Smooth muscle cell (in vitro differentiated cells): ENCODE measurements at regions not wholly inside any gene's neighbourhood (a gene's known extent, or its start where the extent isn't known, plus 50 kb on each side); places are given as distances from the start of the nearest gene placed in this dataset.

ENCODE experiments used
- DNase-seq: peaks from one replicate; lab custom pipeline; 2025; ENCODE audit not compliant: unreplicated experiment; lab: John Stamatoyannopoulos, UW
- H2AFZ ChIP-seq: fragments of 200-600 bp; sonication (generic); 2 replicates; pipeline ENCODE4 v1.6.0; 2016; ENCODE audit warnings: antibody characterized with exemption, low read depth, mild to moderate bottlenecking
- H3F3A ChIP-seq: fragments of 200-600 bp; sonication (generic); 2 replicates; pipeline ENCODE4 v1.6.0; 2017; ENCODE audit warnings: antibody characterized with exemption, low read depth
- H3K27ac ChIP-seq: fragments of 200-600 bp; sonication (generic); 2 replicates; pipeline ENCODE4 v1.5.1; 2016; ENCODE audit warnings: low read depth, mild to moderate bottlenecking
- H3K27me3 ChIP-seq: fragments of 200-600 bp; sonication (generic); 2 replicates; pipeline ENCODE4 v1.6.1; 2016; ENCODE audit warnings: low read depth, mild to moderate bottlenecking
- H3K36me3 ChIP-seq: fragments of 200-600 bp; sonication (generic); 2 replicates; pipeline ENCODE4 v1.5.1; 2016; ENCODE audit warnings: low read depth
- H3K4me1 ChIP-seq: fragments of 200-600 bp; sonication (generic); 2 replicates; pipeline ENCODE4 v1.5.1; 2016; ENCODE audit warnings: low read depth
- H3K4me2 ChIP-seq: fragments of 200-600 bp; sonication (generic); 2 replicates; pipeline ENCODE4 v1.6.0; 2016; ENCODE audit warnings: mild to moderate bottlenecking
- H3K4me3 ChIP-seq: fragments of 200-600 bp; sonication (generic); 2 replicates; pipeline ENCODE4 v1.5.1; 2016; ENCODE audit warnings: mild to moderate bottlenecking
- H3K79me2 ChIP-seq: fragments of 200-600 bp; sonication (generic); 2 replicates; pipeline ENCODE4 v1.6.0; 2016; ENCODE audit warnings: low read depth, mild to moderate bottlenecking
- H3K9ac ChIP-seq: fragments of 200-600 bp; sonication (generic); 2 replicates; pipeline ENCODE4 v1.6.0; 2016; ENCODE audit warnings: low read depth
- H3K9me3 ChIP-seq: fragments of 200-600 bp; sonication (generic); replicated peaks from 2 replicates; pipeline ENCODE4 v1.5.1; 2016; ENCODE audit warnings: low read depth
- H4K20me1 ChIP-seq: fragments of 200-600 bp; sonication (generic); 2 replicates; pipeline ENCODE4 v1.6.0; 2016; ENCODE audit warnings: low read depth
- WGBS: methylation state at CpG from one replicate; pipeline ENCODE4 v1.1.7; 2016; ENCODE audit warnings: low lambda C conversion rate; 5-methylcytosine and 5-hydroxymethylcytosine counted together
- TF ChIP-seq, protein P1 (sequence below): fragments of 200-600 bp; sonication (generic); IDR thresholded peaks from 2 replicates; pipeline ENCODE4 v1.5.1; 2017; ENCODE audit warnings: borderline replicate concordance, mild to moderate bottlenecking, antibody characterized with exemption; ENCODE audit not compliant: insufficient read depth, poor library complexity, severe bottlenecking

DNA sequence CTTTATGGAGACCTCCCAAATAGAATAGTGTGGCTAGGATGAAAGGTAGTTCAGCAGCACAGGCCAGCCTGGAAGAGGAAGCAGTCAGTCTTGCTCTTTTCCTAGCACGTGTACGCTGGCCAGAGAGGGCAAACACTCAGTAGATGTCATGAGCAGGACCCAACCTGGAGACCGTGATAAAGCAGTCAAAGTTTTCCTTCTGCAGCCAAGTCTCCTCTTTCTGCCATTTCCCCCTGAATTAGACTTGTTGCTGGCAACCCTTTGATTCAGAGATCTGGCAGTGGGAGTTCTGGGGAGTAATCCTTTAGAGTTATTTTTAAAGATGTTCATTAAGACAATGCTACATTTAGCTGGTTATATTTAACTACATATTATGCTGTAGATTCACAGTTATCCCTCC is 183.7 kb downstream of the EXOC5 start:
- no peaks in the 10 kb centered on the region for H3K27me3 ChIP-seq
- TF ChIP-seq, protein P1, sequence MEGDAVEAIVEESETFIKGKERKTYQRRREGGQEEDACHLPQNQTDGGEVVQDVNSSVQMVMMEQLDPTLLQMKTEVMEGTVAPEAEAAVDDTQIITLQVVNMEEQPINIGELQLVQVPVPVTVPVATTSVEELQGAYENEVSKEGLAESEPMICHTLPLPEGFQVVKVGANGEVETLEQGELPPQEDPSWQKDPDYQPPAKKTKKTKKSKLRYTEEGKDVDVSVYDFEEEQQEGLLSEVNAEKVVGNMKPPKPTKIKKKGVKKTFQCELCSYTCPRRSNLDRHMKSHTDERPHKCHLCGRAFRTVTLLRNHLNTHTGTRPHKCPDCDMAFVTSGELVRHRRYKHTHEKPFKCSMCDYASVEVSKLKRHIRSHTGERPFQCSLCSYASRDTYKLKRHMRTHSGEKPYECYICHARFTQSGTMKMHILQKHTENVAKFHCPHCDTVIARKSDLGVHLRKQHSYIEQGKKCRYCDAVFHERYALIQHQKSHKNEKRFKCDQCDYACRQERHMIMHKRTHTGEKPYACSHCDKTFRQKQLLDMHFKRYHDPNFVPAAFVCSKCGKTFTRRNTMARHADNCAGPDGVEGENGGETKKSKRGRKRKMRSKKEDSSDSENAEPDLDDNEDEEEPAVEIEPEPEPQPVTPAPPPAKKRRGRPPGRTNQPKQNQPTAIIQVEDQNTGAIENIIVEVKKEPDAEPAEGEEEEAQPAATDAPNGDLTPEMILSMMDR = no peak
- H3K4me1 ChIP-seq = peaks cover 13% of the 10 kb centered on the region
- no peak overlapping the region for H3K4me3 ChIP-seq
- H4K20me1 ChIP-seq = no peaks in the 10 kb centered on the region
- no peak overlapping the region for H2AFZ ChIP-seq
- no peak overlapping the region for H3K9ac ChIP-seq
- WGBS = 86% methylated on average over 3 of the region's 3 CpGs
- no peaks in the 10 kb centered on the region for H3K79me2 ChIP-seq
- H3K9me3 ChIP-seq = no peaks in the 10 kb centered on the region
- H3K4me2 ChIP-seq = no peak overlapping the region
- no peak overlapping the region for H3K27ac ChIP-seq
- H3K36me3 ChIP-seq = no peaks in the 10 kb centered on the region
- no peak for DNase-seq
- H3F3A ChIP-seq = no peaks in the 10 kb centered on the region

DNA sequence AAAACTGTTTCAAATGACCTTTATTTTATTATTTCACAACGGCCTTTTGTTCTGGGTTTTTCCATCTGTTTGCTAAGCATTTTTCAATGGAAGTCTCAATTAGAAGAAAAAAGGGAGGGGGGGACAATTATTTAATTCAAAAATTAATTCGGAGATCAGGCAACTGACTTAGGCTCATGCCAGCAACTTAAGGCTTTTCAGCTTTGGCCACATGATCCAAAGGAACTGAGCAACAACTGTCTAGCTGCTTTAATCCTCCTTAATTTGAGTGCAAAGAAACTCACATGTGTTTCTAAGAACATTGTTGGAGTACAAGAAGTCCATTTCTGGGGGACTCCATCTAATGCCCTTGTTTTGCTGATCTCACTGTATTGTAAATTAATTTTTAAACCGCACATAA is 188.0 kb downstream of the EXOC5 start:
- Histone ChIP-seq H3K4me2 (no peak overlapping the region), H3K27me3 (no peaks in the 10 kb centered on the region), H3K79me2 (no peaks in the 10 kb centered on the region), H3K36me3 (no peaks in the 10 kb centered on the region), H3K4me1 (peaks cover 13% of the 10 kb centered on the region), H2AFZ (no peak overlapping the region), H3K9ac (no peak overlapping the region), H3K4me3 (no peak overlapping the region), H4K20me1 (no peaks in the 10 kb centered on the region), H3K27ac (no peak overlapping the region), H3K9me3 (no peaks in the 10 kb centered on the region), H3F3A (no peaks in the 10 kb centered on the region)
- 89% methylated on average over 3 of the region's 3 CpGs for WGBS
- DNase-seq = no peak
- TF ChIP-seq, protein P1 = no peak

DNA sequence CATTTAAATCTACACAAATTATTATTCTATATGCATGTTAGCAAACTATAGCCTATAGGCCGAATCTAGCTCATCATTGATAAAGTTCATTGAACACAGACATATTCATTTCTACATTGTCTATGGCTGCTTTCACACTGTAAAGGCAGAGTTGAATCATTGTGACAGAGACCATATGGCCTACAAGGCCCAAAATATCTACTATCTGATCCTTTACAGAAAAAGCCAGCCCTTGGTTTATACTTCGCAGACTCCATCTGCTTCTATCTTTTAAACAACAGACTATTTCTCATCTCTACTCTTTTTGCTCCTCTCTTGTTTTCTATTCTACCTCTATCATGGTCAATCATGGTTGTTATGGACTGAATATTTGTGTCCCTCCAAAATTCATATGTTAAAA is 190.7 kb downstream of the EXOC5 start:
- H4K20me1 ChIP-seq = no peaks in the 10 kb centered on the region
- TF ChIP-seq, protein P1 = no peak
- no peak overlapping the region for H3K9ac ChIP-seq
- no peaks in the 10 kb centered on the region for H3K79me2 ChIP-seq
- H3K36me3 ChIP-seq = no peaks in the 10 kb centered on the region
- no peak overlapping the region for H3K4me2 ChIP-seq
- H3K27me3 ChIP-seq = no peaks in the 10 kb centered on the region
- no peak overlapping the region for H2AFZ ChIP-seq
- no peaks in the 10 kb centered on the region for H3K9me3 ChIP-seq
- 87% methylated on average over 2 of the region's 2 CpGs for WGBS
- H3K27ac ChIP-seq = no peak overlapping the region
- H3F3A ChIP-seq = no peaks in the 10 kb centered on the region
- DNase-seq = no peak
- no peak overlapping the region for H3K4me3 ChIP-seq
- peaks cover 13% of the 10 kb centered on the region for H3K4me1 ChIP-seq

DNA sequence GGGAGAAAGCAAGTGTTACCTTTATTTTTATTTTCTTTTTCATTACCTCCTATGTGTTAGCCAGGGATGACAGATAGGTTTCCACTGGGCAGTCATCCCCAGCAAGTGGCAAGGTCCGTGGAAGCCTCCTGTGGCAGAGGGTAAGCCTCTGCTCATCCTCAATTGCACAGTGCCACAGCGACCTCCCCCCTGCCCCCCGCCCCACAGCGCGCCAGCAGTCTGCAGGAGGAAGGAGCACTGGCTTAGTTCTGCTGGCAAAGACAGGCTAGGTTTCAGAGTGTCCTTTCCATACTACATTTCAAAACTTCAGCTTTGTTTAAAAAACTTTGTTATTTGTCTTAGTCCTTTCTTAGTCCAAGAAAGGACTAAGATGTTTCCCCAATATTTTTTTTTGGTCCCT is 194.7 kb downstream of the EXOC5 start:
- Histone ChIP-seq H3K79me2 (no peaks in the 10 kb centered on the region), H3K9ac (no peak overlapping the region), H3K27ac (no peak overlapping the region), H3F3A (no peaks in the 10 kb centered on the region), H3K4me3 (no peak overlapping the region), H3K9me3 (no peaks in the 10 kb centered on the region), H2AFZ (no peak overlapping the region), H3K27me3 (no peaks in the 10 kb centered on the region), H3K4me2 (no peak overlapping the region), H3K36me3 (no peaks in the 10 kb centered on the region), H3K4me1 (peaks cover 20% of the 10 kb centered on the region), H4K20me1 (no peaks in the 10 kb centered on the region)
- 85% methylated on average over 5 of the region's 5 CpGs for WGBS
- DNase-seq = no peak
- TF ChIP-seq, protein P1 = no peak
